ENCODE measurements at regions not wholly inside any gene's neighbourhood (a gene's known extent, or its start where the extent isn't known, plus 50 kb on each side); places are given as distances from the start of the nearest gene placed in this dataset.

DNA sequence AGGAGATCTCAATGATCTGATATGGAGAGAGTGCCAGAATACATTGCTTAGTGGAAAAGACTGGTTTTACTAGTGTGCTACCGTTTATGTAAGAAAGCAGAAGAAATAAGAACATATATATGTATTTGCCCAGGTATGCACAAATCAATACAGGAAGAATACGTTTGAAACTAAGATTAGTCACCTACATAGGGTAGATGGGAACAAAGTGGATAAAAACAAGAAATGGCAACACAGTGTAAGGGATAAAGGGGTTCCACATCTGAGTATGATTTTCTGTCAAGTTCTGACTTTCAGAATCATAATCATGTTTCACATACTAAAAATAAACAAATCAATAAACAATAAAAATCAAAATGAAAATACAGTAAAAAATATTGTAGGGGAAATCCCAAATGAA, 148.6 kb upstream of the NAMPT start:
- no peak overlapping the region for H3K4me3 ChIP-seq (replicated peaks in 1 of 2; ENCODE audit: low read depth in 1 of 2, low read length in 2 of 2)
- no TSS peak for BruUV-seq (replicated peaks)
- no peaks in the 10 kb centered on the region for H3K9me3 ChIP-seq (ENCODE audit: control insufficient read depth in 1 of 2, insufficient read depth in 1 of 2, low read depth in 1 of 2, low read length in 2 of 2)
- ChIA-PET CTCF (no interaction called here), POLR2A (no interaction called here), RAD21 (ENCODE audit: low non-redundant PET in 1 of 2, low total read pairs in 2 of 2, uncharacterized antibody in 2 of 2, unreplicated experiment in 2 of 2) (no interaction called here)
- ATAC-seq (no peak), DNase-seq (ENCODE audit: low read depth, low spot score) (no peak)
- H3K36me3 ChIP-seq (ENCODE audit: control insufficient read depth in 1 of 2, insufficient read depth in 2 of 2, low read length in 2 of 2) = no peaks in the 10 kb centered on the region
- no peak overlapping the region for H3K9ac ChIP-seq (ENCODE audit: low read length)
- no peak overlapping the region for H2AFZ ChIP-seq (ENCODE audit: low read depth, low read length, poor library complexity, severe bottlenecking)
- H3K27me3 ChIP-seq (ENCODE audit: insufficient read depth, low read length) = no peaks in the 10 kb centered on the region
- no peaks in the 10 kb centered on the region for H3K4me1 ChIP-seq (ENCODE audit: control insufficient read depth in 1 of 2, insufficient read depth in 2 of 2, low read length in 2 of 2)
- no peaks in the 10 kb centered on the region for H3K79me2 ChIP-seq (ENCODE audit: insufficient read depth, low read length)
- intact Hi-C loops (cut with micrococcal nuclease) = no loop called here
- H3K27ac ChIP-seq (ENCODE audit: low read depth, low read length) = no peak overlapping the region
- TF ChIP-seq JUND (IDR thresholded peaks at IDR 0.05) (no peak), RAD21 (IDR thresholded peaks at IDR 0.05; ENCODE audit: low read depth) (no peak), EZH2phosphoT487 (IDR thresholded peaks at IDR 0.05; ENCODE audit: borderline replicate concordance) (no peak), CEBPB (IDR thresholded peaks at IDR 0.05; ENCODE audit: low read depth) (no peak), SP1 (IDR thresholded peaks at IDR 0.05; ENCODE audit: low read depth) (no peak), ZNF274 (IDR thresholded peaks at IDR 0.05; ENCODE audit: low read depth, low read length) (no peak), SIN3A (IDR thresholded peaks at IDR 0.05; ENCODE audit: low read depth) (no peak)
- TF ChIP-seq, protein P1, sequence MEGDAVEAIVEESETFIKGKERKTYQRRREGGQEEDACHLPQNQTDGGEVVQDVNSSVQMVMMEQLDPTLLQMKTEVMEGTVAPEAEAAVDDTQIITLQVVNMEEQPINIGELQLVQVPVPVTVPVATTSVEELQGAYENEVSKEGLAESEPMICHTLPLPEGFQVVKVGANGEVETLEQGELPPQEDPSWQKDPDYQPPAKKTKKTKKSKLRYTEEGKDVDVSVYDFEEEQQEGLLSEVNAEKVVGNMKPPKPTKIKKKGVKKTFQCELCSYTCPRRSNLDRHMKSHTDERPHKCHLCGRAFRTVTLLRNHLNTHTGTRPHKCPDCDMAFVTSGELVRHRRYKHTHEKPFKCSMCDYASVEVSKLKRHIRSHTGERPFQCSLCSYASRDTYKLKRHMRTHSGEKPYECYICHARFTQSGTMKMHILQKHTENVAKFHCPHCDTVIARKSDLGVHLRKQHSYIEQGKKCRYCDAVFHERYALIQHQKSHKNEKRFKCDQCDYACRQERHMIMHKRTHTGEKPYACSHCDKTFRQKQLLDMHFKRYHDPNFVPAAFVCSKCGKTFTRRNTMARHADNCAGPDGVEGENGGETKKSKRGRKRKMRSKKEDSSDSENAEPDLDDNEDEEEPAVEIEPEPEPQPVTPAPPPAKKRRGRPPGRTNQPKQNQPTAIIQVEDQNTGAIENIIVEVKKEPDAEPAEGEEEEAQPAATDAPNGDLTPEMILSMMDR (IDR thresholded peaks at IDR 0.05 in 2 of 3, conservative IDR thresholded peaks at IDR 0.05 in 1 of 3; ENCODE audit: borderline replicate concordance in 1 of 3, insufficient read depth in 1 of 3, low read depth in 2 of 3, low read length in 2 of 3) = no peak
- TF ChIP-seq, protein P2, sequence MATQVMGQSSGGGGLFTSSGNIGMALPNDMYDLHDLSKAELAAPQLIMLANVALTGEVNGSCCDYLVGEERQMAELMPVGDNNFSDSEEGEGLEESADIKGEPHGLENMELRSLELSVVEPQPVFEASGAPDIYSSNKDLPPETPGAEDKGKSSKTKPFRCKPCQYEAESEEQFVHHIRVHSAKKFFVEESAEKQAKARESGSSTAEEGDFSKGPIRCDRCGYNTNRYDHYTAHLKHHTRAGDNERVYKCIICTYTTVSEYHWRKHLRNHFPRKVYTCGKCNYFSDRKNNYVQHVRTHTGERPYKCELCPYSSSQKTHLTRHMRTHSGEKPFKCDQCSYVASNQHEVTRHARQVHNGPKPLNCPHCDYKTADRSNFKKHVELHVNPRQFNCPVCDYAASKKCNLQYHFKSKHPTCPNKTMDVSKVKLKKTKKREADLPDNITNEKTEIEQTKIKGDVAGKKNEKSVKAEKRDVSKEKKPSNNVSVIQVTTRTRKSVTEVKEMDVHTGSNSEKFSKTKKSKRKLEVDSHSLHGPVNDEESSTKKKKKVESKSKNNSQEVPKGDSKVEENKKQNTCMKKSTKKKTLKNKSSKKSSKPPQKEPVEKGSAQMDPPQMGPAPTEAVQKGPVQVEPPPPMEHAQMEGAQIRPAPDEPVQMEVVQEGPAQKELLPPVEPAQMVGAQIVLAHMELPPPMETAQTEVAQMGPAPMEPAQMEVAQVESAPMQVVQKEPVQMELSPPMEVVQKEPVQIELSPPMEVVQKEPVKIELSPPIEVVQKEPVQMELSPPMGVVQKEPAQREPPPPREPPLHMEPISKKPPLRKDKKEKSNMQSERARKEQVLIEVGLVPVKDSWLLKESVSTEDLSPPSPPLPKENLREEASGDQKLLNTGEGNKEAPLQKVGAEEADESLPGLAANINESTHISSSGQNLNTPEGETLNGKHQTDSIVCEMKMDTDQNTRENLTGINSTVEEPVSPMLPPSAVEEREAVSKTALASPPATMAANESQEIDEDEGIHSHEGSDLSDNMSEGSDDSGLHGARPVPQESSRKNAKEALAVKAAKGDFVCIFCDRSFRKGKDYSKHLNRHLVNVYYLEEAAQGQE (IDR thresholded peaks at IDR 0.05; ENCODE audit: low read depth) = no peak
- no peaks in the 10 kb centered on the region for H3K9me2 ChIP-seq (ENCODE audit: insufficient read depth)
- no peaks in the 10 kb centered on the region for H4K20me1 ChIP-seq (ENCODE audit: insufficient read depth)
- no peak overlapping the region for H3K4me2 ChIP-seq (ENCODE audit: low read length)

Data from HCT116 (cell line).